ENCODE measurements at regions not wholly inside any gene's neighbourhood (a gene's known extent, or its start where the extent isn't known, plus 50 kb on each side); places are given as distances from the start of the nearest gene placed in this dataset.

DNA sequence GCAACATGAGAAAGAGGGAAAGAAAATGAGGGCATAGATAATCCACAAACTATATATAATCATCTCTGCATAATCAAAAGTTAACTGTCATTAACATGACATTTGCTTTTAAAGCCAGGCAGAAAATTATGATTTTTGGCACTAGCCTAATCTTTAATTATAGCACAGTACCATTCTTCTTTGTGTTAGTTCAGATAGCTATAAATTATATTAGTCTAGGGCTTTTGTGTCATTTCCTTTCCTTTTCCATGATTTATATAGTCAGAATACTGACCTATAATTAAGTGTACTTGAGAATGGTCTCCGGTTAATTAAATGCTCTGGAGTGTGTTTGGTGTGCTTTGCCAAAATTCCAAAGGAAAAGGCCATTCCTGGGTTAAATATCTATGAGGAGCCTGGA is 441.9 kb upstream of the THRB start:
- TF ChIP-seq, protein P1, sequence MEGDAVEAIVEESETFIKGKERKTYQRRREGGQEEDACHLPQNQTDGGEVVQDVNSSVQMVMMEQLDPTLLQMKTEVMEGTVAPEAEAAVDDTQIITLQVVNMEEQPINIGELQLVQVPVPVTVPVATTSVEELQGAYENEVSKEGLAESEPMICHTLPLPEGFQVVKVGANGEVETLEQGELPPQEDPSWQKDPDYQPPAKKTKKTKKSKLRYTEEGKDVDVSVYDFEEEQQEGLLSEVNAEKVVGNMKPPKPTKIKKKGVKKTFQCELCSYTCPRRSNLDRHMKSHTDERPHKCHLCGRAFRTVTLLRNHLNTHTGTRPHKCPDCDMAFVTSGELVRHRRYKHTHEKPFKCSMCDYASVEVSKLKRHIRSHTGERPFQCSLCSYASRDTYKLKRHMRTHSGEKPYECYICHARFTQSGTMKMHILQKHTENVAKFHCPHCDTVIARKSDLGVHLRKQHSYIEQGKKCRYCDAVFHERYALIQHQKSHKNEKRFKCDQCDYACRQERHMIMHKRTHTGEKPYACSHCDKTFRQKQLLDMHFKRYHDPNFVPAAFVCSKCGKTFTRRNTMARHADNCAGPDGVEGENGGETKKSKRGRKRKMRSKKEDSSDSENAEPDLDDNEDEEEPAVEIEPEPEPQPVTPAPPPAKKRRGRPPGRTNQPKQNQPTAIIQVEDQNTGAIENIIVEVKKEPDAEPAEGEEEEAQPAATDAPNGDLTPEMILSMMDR (IDR thresholded peaks at IDR 0.05), result no peak
- no peak for TF ChIP-seq POLR2A (IDR thresholded peaks at IDR 0.05)
